ENCODE measurements at regions not wholly inside any gene's neighbourhood (a gene's known extent, or its start where the extent isn't known, plus 50 kb on each side); places are given as distances from the start of the nearest gene placed in this dataset.

DNA sequence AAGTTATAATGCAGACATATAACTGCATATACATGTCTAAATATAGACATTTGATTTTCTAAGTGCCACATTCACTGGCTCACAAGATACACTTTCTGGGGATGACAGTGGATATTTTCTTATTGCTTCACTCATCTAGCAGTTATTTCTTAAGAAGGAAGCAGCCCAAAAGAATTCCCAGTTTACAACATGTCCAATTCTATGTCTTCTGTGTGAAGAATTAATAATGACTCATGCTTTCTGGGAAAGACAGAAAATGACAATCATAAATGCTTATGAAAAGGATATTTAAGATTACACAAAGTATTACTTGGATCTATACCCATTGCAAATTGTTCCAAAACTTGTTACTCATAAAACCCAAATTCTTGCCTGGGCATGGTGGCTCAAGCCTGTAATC is 543.4 kb downstream of the SUCLA2 start:
- peak; percentile 67 for DNase-seq (ENCODE audit: low read depth, low spot score)
- CTCF ChIA-PET: no interaction called here
- POLR2A ChIA-PET: no interaction called here
- no peak for TF ChIP-seq CTCF (IDR thresholded peaks at IDR 0.05; ENCODE audit: insufficient read depth, low read length, missing control alignments)
- H3K4me3 ChIP-seq (ENCODE audit: low read depth, low read length): no peak overlapping the region

GRCh38 chr13:47455626-47456025 is 545.4 kb downstream of the SUCLA2 start:
- ChIA-PET POLR2A (no interaction called here), CTCF (interaction anchor here (1.0 kb wide), 1 partner anchor 494 kb away, joined by 3 read pairs; no protein-coding TSS in a partner anchor)
- no peak overlapping the region for H3K4me3 ChIP-seq (ENCODE audit: low read depth, low read length)
- no peak for TF ChIP-seq CTCF (IDR thresholded peaks at IDR 0.05; ENCODE audit: insufficient read depth, low read length, missing control alignments)
- DNase-seq (ENCODE audit: low read depth, low spot score): no peak

DNA sequence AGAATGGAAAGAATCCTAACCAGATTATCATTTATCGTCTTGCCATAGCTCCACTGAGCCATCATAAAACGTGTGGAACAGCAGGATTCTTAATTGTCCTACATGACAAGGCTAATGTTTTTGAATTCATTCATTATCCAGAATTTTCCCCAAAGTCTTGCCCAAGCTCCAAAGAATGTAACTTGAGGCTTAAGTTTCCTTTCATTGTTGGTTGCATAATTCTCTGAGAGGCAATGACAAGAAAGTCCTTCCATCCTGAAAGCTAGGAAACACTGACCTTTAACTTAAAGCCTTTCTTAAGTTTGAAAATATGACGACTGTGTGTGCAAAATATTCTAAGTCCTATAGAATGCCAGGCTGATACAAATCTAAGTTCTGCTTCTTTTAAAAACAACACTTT is 546.1 kb downstream of the SUCLA2 start:
- ChIA-PET POLR2A (no interaction called here), CTCF (interaction anchor here (1.0 to 1.6 kb wide), 2 partner anchors 8 to 493 kb away, joined by 3 to 5 read pairs; no protein-coding TSS in a partner anchor)
- no peak for TF ChIP-seq CTCF (IDR thresholded peaks at IDR 0.05; ENCODE audit: insufficient read depth, low read length, missing control alignments)
- H3K4me3 ChIP-seq (ENCODE audit: low read depth, low read length): no peak overlapping the region
- no peak for DNase-seq (ENCODE audit: low read depth, low spot score)

GRCh38 chr13:47437406-47437805 is 540.6 kb upstream of the HTR2A start:
- H3K4me3 ChIP-seq (ENCODE audit: low read depth, low read length): no peak overlapping the region
- ChIA-PET POLR2A (no interaction called here), CTCF (interaction anchor here (2.6 kb wide), 1 partner anchor 22 kb away, joined by 13 read pairs; no protein-coding TSS in a partner anchor)
- no peak for TF ChIP-seq CTCF (IDR thresholded peaks at IDR 0.05; ENCODE audit: insufficient read depth, low read length, missing control alignments)
- peak; percentile 61 for DNase-seq (ENCODE audit: low read depth, low spot score)

DNA sequence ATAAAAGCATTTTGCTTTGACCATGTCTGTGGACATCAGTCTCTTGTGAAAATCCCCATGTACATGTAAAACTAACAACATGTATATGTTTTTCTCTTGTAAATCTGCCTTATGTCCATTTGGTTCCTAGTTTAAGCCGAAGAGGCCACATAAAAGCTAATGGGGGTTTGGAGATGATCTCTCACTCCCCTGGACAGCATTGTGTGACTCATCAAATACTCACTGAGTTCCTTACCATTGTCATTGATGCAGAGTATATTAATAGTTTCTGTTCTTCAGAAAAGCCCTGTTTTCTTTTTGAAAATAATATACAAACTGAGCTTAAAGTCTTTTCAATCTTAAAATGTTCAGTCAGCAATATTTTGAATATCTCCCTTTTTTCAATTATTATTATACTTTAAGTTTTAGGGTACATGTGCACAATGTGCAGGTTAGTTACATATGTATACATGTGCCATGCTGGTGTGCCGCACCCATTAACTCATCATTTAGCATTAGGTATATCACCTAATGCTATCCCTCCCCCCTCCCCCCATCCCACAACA is 536.7 kb upstream of the HTR2A start:
- ChIA-PET POLR2A (no interaction called here), CTCF (no interaction called here)
- no peak for TF ChIP-seq CTCF (IDR thresholded peaks at IDR 0.05; ENCODE audit: insufficient read depth, low read length, missing control alignments)
- no peak for DNase-seq (ENCODE audit: low read depth, low spot score)
- no peak overlapping the region for H3K4me3 ChIP-seq (ENCODE audit: low read depth, low read length)

GRCh38 chr13:47426126-47426849 is 529.4 kb upstream of the HTR2A start:
- TF ChIP-seq CTCF (IDR thresholded peaks at IDR 0.05; ENCODE audit: insufficient read depth, low read length, missing control alignments): no peak
- H3K4me3 ChIP-seq (ENCODE audit: low read depth, low read length): no peak overlapping the region
- POLR2A ChIA-PET: no interaction called here
- CTCF ChIA-PET: interaction anchor here (1.2 kb wide), 1 partner anchor 452 kb away, joined by 3 read pairs; no protein-coding TSS in a partner anchor
- peak; percentile 64 for DNase-seq (ENCODE audit: low read depth, low spot score)

All from AG04449 (cell line).